T-helper 1 cell (primary cell): ENCODE measurements at regions not wholly inside any gene's neighbourhood (a gene's known extent, or its start where the extent isn't known, plus 50 kb on each side); places are given as distances from the start of the nearest gene placed in this dataset.

Source experiments
- DNase-seq, 5 donors: peaks; one replicate each; pipeline ENCODE4 v3.0.0-alpha.2; 2012 to 2020

DNA sequence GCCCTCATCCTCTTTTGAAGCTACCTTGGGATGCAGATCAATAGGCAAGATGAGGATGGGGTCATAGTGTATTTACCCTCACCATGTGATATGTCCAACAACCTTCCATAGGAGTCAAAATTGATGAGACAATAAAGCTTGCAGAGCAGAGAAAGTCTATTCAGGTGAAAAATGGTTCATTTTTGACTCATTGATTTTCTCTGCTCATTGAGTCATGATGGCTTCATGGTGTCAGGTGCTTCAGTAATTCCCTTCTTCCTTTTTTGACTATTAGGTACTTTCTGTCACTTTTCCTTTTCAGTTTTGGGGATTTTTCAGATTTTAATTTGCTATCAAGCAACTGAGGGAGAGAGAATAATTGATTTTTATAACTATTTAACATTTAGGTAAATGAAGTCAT, 55.9 kb upstream of the IL2 start:
- DNase-seq, result no peak

DNA sequence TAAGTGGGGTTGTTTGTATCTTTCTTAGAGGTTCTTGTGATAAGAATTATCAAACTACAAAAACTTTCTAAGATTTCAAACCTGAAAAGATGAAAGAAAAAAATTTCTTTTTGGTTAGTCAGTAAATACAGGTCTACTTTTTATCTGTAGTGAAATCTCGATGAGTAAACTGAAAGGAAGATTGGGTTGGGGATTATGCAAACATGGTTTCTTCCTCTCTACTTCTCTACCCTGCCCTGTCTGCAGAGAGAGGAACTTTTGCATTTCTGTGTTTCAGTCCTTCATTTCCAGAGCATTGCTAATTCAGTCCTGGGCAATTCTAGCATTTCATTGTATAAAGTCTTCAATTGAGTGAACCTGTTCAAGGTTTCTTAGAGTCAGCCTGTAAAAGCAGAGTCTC, 51.6 kb upstream of the IL2 start:
- peak in 1 of 5 donors; percentile 36 for DNase-seq
